GM18951 (cell line): ENCODE measurements at regions not wholly inside any gene's neighbourhood (a gene's known extent, or its start where the extent isn't known, plus 50 kb on each side); places are given as distances from the start of the nearest gene placed in this dataset.
"Not testable (repeated sequence)": the region's sequence is repeated elsewhere in the genome, so short reads cannot be mapped to it uniquely, and the experiment has no call there.

Experiments used
- POLR2A ChIP-seq: IDR thresholded peaks from 4 replicates; pipeline ENCODE4 v1.6.1; 2011; ENCODE audit warnings: mild to moderate bottlenecking; ENCODE audit not compliant: insufficient read length, insufficient read depth; ENCODE audit errors: extremely low read depth
- in situ Hi-C: fragments of 300-500 bp; cut with MboI; formaldehyde crosslinking; loops from one replicate; pipeline ENCODE4 v1.12.0; 2022; ENCODE audit warnings: low sequenced_read_pairs, mixed read lengths, inconsistent platforms; ENCODE audit not compliant: unreplicated experiment

DNA sequence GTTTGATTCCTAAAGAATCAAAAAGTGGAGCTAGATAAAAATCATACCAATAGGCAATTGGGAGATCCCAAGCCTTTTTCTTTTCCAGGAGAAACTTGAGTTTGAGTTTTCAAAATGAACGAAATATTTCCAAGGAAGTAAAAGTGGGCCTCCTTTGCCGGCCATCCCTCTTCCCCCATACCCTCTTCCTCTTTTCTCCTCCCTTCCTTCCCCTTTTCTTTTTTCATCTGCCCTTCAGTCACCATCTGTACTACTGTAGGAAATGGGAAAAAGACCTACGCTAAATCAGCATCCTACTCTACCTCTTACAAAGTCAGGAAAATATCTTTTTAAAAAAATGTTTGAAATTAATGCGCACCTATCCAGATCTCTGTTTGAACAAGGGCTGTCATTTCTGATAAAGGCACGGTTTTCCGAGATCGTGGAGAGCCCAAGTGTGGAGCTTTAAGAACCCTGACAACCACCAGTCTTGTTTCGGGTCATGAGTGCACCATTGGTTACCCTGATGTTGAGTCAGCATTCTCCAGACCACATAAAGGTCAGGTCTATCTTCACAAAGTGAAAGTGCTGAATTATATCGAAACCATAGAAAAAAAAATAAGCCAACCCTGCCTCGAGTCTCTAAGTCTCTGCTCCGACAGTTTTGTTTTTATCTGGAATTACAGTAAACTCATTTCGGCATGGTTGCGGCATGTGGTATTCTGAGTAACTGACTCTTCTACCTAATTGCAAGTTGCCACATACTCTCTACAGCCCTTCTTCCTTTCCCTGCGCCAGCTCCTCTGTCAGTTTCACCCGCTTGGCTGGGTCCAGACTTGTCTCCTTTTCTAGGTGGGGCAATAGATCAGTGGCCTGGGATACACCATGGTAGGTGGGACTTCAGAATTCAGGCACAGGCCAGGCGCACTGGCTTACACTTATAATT is 140.2 kb upstream of the KLF3 start:
- TF ChIP-seq POLR2A: no peak

DNA sequence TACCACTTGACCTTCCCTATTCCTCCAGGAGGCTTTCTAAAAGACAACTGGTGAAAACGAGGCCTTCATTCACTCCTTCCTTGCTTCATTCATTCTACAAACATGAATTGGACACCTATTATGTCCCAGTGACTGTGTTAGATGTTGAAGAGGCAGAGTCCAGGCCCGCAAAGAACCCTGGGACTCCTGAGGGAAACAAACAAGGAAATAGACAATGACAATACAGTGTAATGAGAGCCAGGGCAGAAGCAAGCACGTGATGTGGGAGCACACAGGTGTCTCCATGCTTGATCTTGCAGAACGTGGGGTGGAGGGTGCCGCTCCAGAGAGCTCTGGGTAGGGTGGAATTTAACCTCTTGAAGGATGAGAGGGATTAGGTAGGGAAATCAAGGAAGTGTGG is 137.6 kb upstream of the KLF3 start:
- no peak for TF ChIP-seq POLR2A
- in situ Hi-C loops: no loop called here

More for the DNA sequence above, 140.2 kb upstream of the KLF3 start:
- in situ Hi-C loops: no loop called here

DNA sequence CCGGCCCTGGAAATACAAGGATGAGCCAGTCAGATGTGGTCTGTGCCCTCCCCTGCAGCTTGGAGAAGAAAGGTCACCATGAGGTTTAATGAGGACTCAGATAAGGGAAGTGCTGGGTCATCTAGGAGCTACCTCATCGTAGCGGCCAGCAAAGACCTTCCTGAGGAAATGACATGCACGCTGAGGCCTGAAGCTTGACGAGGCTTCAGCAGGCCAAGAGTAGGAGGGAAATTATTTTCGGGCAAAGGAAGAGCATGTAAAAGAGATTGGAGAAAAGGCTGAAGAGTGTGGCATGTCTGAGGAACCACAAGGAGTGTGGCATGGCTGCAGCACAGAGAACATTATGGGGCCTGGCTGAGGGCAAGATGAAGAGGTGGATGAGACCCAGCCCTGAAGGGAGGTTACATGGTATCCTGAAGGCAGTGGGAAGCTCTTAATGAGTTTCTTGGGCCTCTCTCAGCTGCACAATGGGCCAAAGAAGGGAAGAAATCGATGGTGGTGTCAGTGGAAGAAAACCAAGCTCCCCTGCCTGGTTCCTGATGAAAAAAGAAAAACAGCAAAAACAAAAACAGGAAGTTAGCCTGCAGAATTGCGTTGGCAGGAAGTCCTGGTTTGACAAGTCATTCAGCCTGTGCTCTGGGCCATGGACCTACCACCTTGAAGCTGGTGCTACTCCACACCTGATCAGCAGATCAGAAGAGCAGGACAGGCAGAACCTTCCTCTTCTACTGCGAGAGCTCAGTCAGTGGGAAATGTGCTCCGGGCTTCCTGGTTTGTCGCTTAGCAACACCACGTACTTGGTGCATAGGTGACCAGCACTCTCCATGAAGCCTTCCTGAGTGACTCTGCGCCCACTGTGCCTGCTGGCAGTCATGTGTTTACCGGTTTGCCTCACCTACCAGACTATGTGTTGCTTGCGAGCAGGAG is 134.5 kb upstream of the KLF3 start:
- TF ChIP-seq POLR2A: no peak
- in situ Hi-C loops: no loop called here

DNA sequence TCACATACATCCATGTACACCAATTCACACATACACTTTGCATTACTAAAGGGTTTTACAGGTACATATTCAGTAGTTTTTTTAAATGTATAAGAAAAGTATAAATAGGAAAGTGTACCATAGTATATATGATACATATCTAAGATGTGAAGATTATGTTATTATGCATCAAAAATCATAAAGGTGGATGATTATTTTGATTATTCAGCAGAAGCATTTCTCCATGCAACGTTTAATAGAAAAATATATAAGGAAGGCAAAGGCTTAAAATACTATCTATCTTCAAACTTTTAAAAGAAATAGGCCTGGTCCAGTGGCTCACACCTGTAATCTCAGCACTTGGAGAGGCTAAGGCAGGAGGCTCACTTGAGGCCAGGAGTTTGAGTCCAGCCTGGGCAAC is 133.5 kb upstream of the KLF3 start:
- in situ Hi-C loops: no loop called here
- TF ChIP-seq POLR2A: no peak

DNA sequence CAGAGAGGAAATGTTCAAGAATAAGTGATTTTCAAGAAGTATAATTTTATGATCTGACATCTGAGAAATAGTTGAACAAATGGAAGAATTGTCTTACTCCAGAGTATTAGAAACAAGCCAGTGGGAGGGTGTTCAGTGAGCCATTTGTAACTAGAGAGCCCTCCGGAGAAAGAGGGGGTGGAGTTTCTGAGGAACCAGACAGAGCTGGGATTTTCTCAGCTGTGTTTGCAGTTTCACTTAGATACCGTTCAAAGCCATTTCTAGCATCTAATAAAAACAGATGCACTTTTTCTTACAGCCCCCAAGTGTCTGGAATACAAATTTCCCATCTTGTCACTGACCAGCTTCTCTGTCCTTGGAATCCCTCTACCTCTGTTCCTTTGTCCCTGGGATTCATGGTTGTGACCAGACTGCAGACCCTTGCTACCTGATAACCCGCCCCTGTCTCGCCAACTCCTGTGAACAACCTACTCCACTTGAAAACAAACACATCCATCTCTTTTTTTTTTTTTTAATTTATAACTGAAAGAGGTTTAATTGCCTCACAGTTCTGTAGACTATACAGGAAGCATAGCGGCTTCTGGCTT is 132.8 kb upstream of the KLF3 start:
- no peak for TF ChIP-seq POLR2A
- in situ Hi-C loops: no loop called here

DNA sequence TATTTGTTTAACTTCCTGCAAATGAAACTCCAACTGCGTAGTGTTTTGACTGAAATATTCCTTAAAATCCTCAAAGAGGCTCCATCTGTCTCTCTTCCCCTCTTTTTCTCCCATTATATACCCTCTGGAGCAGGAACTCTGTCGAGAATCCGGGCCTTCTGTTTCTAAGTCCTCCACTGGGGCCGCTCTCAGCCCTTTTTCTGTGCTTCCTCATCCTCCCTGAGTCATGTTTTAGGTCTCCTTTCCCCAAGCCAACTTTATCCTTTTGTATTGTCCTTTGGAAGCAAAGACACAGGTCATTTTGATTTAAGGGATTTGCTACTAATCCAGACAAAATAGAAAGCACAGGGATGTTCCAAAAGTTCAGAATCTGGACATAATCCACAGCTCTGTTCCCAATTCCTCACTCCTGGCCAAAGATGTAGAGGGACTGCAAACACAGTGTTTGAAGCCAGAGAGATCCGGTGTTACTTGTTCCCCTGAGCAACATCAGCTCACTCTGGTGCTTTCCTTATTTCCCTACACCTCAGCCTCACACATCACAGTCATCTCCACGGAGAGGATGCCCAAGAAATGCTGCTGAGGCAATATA is 131.0 kb upstream of the KLF3 start:
- in situ Hi-C loops: no loop called here
- no peak for TF ChIP-seq POLR2A

DNA sequence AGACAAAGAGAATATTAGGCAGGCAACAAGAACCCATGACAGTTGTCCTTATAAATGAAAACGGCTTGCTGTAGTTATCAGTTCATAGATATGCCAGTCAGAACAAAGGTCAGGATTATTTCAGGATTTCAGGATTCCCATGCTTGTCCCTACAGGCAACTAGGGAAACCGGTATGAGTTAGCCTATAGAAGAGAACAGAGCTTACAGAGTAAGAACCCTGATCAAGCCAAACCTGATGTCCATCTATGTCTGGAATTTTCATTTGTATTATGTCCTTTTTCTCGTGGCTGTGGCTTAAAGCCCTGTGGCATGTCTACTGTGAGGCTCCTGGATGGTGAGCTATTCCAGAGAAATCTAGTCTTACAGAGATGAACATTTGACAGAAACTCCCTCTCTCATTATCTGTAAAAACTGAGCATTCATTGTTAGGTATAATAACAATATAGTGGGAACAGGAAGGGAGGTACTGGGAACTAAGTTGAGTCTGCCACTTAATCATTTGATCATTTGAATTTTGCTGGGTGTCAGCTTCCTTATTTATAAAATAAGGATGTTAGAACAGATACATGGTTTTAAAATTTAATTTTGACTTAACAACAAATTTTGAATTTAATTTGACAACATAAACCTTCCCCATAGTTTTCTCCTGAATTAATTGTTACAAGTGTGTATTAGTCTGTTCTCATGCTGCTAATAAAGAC is 129.5 kb upstream of the KLF3 start:
- in situ Hi-C loops: no loop called here
- TF ChIP-seq POLR2A: no peak

DNA sequence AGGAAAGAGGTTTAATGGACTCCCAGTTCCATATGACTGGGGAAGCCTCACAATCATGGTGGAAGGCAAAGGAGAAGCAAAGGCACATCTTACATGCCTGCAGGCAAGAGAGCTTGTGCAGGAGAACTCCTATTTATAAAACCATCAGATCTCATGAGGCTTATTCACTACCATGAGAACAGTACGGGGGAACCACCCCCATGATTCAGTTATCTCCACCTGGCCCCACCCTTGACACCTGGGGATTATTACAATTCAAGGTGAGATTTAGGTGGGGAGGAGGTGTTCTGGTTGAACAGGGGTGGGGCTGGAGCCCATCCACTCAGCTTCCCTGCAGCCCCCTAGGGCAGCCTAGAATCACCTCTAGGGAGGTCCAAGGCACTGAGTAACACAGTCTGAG is 128.9 kb upstream of the KLF3 start:
- in situ Hi-C loops: not testable (repeated sequence)

DNA sequence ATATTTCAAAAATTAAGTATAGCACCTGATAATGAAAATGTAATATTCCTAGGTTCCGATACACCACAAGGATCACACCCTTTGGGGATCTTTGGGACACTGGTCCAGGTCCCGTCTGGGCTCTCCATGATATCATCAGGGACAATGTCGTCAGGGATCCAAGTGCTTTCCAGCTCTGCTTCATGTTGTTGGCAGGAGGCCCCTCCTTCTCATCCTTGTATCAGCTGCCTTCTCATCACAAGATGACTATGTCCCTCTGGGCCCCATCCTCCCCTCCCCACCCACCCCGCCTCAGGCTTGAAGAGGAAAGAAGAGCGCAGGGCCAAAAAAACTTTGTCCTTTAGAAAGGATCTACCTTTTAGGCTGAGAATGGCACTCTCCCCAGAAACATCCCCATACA is 128.3 kb upstream of the KLF3 start:
- in situ Hi-C loops: no loop called here

DNA sequence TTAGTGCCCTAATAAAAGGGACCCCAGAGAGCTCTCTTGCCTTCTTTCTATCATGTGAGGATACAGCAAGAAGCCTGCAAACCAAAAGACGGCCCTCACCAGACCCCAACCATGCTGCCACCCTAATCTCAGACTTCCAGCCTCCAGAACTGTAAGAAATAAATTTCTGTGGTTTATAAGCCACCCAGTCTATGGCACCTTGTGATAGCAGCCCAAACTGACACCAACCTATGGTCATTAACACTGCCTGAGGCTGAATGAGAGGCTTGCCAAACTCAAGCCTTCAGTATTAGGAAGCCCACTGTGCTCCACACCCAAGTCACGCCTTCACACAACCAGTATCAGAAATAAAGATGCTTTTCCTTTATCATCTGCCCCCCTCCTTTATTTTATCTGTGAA is 127.3 kb upstream of the KLF3 start:
- TF ChIP-seq POLR2A: no peak
- in situ Hi-C loops: no loop called here

More for the DNA sequence above, 128.3 kb upstream of the KLF3 start:
- no peak for TF ChIP-seq POLR2A

DNA sequence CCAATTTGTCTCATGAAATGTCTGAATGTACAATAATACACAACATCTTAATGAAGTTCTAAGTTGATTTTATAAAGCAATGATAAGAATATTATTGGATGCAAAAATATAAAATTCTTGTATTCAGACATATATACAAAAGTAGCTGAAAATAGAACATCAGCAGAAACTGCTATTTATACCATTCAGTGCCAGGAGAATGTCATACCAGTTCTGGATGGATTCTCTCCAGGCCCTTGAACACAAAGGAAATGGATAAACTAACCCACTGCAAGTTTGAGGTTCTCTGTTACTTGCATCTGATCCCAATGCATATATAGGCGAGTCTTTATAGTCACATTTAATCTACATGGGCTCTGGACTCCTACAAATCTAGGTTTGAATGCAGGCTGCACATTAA is 126.3 kb upstream of the KLF3 start:
- in situ Hi-C loops: no loop called here
- TF ChIP-seq POLR2A: no peak

DNA sequence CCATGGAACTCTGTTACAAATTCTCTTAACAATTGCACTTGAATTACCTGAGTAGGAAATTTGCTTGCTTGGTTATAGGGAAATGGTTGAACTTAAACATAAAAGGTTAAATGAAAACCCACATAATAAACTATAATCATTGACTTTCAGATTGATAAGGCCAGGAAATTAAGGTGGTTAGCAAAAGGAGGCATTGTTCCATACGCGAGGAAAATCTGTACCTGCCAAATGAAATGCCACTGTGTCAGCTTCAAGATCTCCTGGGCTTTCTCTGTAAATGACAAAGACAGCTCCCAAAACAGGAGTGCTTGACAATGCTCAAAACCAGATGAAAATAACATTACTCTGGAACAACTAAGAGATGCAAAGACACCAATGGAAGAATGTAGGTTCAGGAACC is 125.5 kb upstream of the KLF3 start:
- TF ChIP-seq POLR2A: no peak
- in situ Hi-C loops: no loop called here

DNA sequence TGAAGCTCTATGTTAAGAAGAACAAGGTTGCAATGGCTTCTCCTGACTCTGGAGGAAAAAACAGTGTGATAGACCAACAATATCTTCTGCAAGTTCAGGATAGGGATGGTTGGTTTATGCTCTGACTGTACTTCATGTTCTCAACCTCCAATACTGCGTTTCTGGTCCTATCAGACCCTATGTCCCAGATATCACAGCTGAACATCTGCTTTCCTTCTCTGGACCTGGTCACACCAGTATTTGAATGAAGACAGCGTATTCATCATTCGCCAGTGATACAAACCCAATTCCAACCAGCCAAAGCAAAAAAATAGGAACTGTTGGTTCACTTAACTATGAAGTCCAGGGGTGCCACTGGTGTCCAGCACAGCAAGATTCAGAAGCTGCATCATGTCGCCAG is 124.5 kb upstream of the KLF3 start:
- no peak for TF ChIP-seq POLR2A
- in situ Hi-C loops: no loop called here

DNA sequence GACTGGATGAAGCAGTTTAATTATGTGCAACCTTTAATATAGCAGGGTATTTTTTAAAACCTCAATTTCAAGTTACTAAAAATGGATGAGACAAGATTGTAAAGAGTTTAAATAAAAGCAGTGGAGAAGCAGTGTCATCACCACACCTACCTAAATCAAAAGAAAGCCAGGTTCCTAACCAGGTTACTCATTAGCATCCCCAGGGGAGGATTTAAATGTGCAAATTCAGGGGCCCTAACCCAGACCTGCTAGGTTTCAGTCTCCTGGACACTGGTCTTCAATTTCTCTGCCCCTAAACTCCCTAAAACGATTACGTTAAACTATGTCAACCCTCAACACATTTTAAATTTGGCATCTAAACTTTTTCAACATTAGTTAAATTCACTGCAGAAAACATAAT is 116.9 kb upstream of the KLF3 start:
- in situ Hi-C loops: no loop called here
- no peak for TF ChIP-seq POLR2A
